ENCODE measurements at regions not wholly inside any gene's neighbourhood (a gene's known extent, or its start where the extent isn't known, plus 50 kb on each side); places are given as distances from the start of the nearest gene placed in this dataset.

DNA sequence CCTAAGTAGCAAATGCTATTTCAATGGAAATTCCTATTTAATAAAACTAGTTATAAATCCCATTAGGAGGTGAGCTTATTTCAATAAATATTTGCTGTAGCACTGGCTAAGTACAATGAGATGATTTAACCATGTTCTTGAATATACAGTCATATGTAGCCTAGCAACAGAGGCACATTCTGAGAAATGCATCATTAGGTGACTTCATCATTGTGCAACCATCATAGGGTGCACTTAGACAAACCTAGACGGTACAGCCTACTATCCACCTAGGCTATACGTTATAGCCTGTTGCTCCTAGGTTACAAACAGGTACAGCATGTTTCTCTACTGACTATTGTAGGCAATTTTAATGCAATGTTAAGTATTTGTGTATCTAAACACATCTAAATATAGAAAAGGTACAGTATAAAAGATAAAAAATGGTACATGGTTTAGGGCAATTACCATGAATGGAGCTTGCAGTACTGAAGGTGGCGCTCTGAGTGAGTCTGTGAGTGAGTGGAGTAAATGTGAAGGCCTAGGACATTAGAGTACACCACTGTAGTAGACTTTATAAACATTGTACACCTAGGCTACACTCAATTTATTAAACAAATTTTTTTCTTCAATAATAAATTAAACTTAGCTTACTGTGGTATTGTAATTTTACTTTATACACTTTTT is 350.1 kb downstream of the CASP12 start:
- Histone ChIP-seq H3K27ac (ENCODE audit: low read length) (no peak overlapping the region), H3K27me3 (ENCODE audit: insufficient read depth, low read length, poor library complexity) (no peaks in the 10 kb centered on the region), H3K36me3 (ENCODE audit: insufficient read depth, low read length) (no peaks in the 10 kb centered on the region), H2AFZ (ENCODE audit: low read depth, low read length) (0 out of 2 replicates have a peak overlapping the region, but pooled peaks have one; percentile 19), H3K9ac (ENCODE audit: low read depth, low read length) (no peak overlapping the region), H3K4me1 (ENCODE audit: insufficient read depth, low read length) (peaks cover 21% of the 10 kb centered on the region), H4K20me1 (ENCODE audit: insufficient read depth, low read length) (no peaks in the 10 kb centered on the region), H3K4me2 (ENCODE audit: insufficient read depth, low read length) (no peak overlapping the region), H3K4me3 (ENCODE audit: low read depth in 1 of 2, low read length in 2 of 2) (no peak overlapping the region), H3K9me3 (ENCODE audit: insufficient read depth, low read length, severe bottlenecking) (no peaks in the 10 kb centered on the region), H3K79me2 (ENCODE audit: insufficient read depth, low read length) (no peaks in the 10 kb centered on the region)
- no peak for TF ChIP-seq EZH2 (IDR thresholded peaks at IDR 0.05; ENCODE audit: borderline replicate concordance, low read depth, low read length, severe bottlenecking)
- TF ChIP-seq, protein P1, sequence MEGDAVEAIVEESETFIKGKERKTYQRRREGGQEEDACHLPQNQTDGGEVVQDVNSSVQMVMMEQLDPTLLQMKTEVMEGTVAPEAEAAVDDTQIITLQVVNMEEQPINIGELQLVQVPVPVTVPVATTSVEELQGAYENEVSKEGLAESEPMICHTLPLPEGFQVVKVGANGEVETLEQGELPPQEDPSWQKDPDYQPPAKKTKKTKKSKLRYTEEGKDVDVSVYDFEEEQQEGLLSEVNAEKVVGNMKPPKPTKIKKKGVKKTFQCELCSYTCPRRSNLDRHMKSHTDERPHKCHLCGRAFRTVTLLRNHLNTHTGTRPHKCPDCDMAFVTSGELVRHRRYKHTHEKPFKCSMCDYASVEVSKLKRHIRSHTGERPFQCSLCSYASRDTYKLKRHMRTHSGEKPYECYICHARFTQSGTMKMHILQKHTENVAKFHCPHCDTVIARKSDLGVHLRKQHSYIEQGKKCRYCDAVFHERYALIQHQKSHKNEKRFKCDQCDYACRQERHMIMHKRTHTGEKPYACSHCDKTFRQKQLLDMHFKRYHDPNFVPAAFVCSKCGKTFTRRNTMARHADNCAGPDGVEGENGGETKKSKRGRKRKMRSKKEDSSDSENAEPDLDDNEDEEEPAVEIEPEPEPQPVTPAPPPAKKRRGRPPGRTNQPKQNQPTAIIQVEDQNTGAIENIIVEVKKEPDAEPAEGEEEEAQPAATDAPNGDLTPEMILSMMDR (IDR thresholded peaks at IDR 0.05; ENCODE audit: borderline replicate concordance, extremely low read depth, low read length, poor library complexity, severe bottlenecking) = no peak
- DNase-seq (no peak), ATAC-seq (ENCODE audit: insufficient read depth, low read depth) (no peak)

DNA sequence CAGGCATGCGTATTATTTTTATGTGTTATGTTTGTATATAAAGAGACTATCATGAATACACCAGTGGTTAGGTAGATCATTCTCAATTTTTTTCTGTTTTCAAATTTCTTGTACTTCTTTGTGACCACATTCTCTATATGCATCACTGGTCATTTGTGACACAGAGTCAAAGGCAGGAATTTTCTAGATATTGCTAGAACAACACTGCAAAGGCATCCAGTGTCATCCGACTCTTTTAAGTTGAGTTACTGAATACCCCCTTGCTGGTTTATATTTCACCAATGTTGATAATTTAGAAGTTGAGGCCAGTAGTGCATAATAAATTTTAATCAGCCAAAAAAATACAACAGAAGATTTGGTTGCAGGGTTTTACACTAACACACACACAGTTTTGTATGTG is 351.8 kb downstream of the CASP12 start:
- Histone ChIP-seq H4K20me1 (ENCODE audit: insufficient read depth, low read length) (no peaks in the 10 kb centered on the region), H3K36me3 (ENCODE audit: insufficient read depth, low read length) (no peaks in the 10 kb centered on the region), H3K27ac (ENCODE audit: low read length) (no peak overlapping the region), H2AFZ (ENCODE audit: low read depth, low read length) (no peak overlapping the region), H3K9ac (ENCODE audit: low read depth, low read length) (no peak overlapping the region), H3K4me1 (ENCODE audit: insufficient read depth, low read length) (peaks cover 7% of the 10 kb centered on the region), H3K79me2 (ENCODE audit: insufficient read depth, low read length) (no peaks in the 10 kb centered on the region), H3K9me3 (ENCODE audit: insufficient read depth, low read length, severe bottlenecking) (no peaks in the 10 kb centered on the region), H3K4me3 (ENCODE audit: low read depth in 1 of 2, low read length in 2 of 2) (no peak overlapping the region), H3K27me3 (ENCODE audit: insufficient read depth, low read length, poor library complexity) (no peaks in the 10 kb centered on the region), H3K4me2 (ENCODE audit: insufficient read depth, low read length) (no peak overlapping the region)
- TF ChIP-seq, protein P1 (IDR thresholded peaks at IDR 0.05; ENCODE audit: borderline replicate concordance, extremely low read depth, low read length, poor library complexity, severe bottlenecking) = no peak
- TF ChIP-seq EZH2 (IDR thresholded peaks at IDR 0.05; ENCODE audit: borderline replicate concordance, low read depth, low read length, severe bottlenecking) = no peak
- ATAC-seq (ENCODE audit: insufficient read depth, low read depth) = no peak
- no peak for DNase-seq

- no peak overlapping the region for H3K4me2 ChIP-seq (ENCODE audit: insufficient read depth, low read length)
- no peak overlapping the region for H3K9ac ChIP-seq (ENCODE audit: low read depth, low read length)
- no peak overlapping the region for H3K27ac ChIP-seq (ENCODE audit: low read length)
- no peaks in the 10 kb centered on the region for H3K27me3 ChIP-seq (ENCODE audit: insufficient read depth, low read length, poor library complexity)
- H2AFZ ChIP-seq (ENCODE audit: low read depth, low read length) = 0 out of 2 replicates have a peak overlapping the region, but pooled peaks have one; percentile 13
- no peak for DNase-seq
- no peaks in the 10 kb centered on the region for H3K79me2 ChIP-seq (ENCODE audit: insufficient read depth, low read length)
- H3K4me1 ChIP-seq (ENCODE audit: insufficient read depth, low read length) = no peaks in the 10 kb centered on the region
- H3K36me3 ChIP-seq (ENCODE audit: insufficient read depth, low read length) = no peaks in the 10 kb centered on the region
- H3K4me3 ChIP-seq (ENCODE audit: low read depth in 1 of 2, low read length in 2 of 2) = no peak overlapping the region
- no peaks in the 10 kb centered on the region for H4K20me1 ChIP-seq (ENCODE audit: insufficient read depth, low read length)
- ATAC-seq (ENCODE audit: insufficient read depth, low read depth) = no peak
- no peaks in the 10 kb centered on the region for H3K9me3 ChIP-seq (ENCODE audit: insufficient read depth, low read length, severe bottlenecking)
- TF ChIP-seq EZH2 (IDR thresholded peaks at IDR 0.05; ENCODE audit: borderline replicate concordance, low read depth, low read length, severe bottlenecking) = no peak
- TF ChIP-seq, protein P1 (IDR thresholded peaks at IDR 0.05; ENCODE audit: borderline replicate concordance, extremely low read depth, low read length, poor library complexity, severe bottlenecking) = no peak
Measured at GRCh38 chr11:104541701-104542100, 356.6 kb downstream of the CASP12 start.

All from DND-41 (cell line).